Tibial nerve (tissue), 3 donors: ENCODE measurements at regions not wholly inside any gene's neighbourhood (a gene's known extent, or its start where the extent isn't known, plus 50 kb on each side); places are given as distances from the start of the nearest gene placed in this dataset.

ENCODE experiments used
- EP300 ChIP-seq, 2 donors: sonication (generic); formaldehyde crosslinking; IDR thresholded peaks; one replicate each; pipeline ENCODE4 v1.6.1; 2017; ENCODE audit warnings: antibody characterized with exemption in 2 of 2, mild to moderate bottlenecking in 1 of 2
- POLR2A ChIP-seq, 2 donors: fragments of 450-650 bp; IDR thresholded peaks; one replicate each; pipeline ENCODE4 v1.6.1; 2017; ENCODE audit warnings: antibody characterized with exemption in 2 of 2, mild to moderate bottlenecking in 2 of 2, moderate library complexity in 2 of 2

- TF ChIP-seq POLR2A (IDR thresholded peaks at IDR 0.05), result no peak
- TF ChIP-seq EP300 (IDR thresholded peaks at IDR 0.05), result no peak
Measured at GRCh38 chr1:57576756-57577155, 152.9 kb upstream of the DAB1 start.
